ENCODE measurements at regions not wholly inside any gene's neighbourhood (a gene's known extent, or its start where the extent isn't known, plus 50 kb on each side); places are given as distances from the start of the nearest gene placed in this dataset.
A peak's percentile ranks its signal among the peaks of the same experiment; 100 is the strongest.
"Not testable (repeated sequence)": the region's sequence is repeated elsewhere in the genome, so short reads cannot be mapped to it uniquely, and the experiment has no call there.

DNA sequence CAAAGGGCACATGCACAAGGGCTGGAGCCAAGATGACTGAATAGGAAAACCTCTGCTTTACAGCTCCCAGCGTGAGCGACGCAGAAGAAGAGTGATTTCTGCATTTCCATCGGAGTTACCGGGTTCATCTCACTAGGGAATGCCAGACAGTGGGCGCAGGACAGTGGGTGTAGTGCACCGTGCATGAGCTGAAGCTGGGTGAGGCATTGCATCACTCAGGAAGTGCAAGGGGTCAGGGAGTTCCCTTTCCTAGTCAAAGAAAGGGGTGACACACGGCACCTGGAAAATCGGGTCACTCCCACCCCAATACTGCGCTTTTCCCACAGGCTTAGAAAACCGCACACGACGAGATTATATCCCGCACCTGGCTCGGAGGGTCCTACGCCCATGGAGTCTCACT, 64.5 kb upstream of the HTR1E start:
- not testable (repeated sequence) for DNase-seq

DNA sequence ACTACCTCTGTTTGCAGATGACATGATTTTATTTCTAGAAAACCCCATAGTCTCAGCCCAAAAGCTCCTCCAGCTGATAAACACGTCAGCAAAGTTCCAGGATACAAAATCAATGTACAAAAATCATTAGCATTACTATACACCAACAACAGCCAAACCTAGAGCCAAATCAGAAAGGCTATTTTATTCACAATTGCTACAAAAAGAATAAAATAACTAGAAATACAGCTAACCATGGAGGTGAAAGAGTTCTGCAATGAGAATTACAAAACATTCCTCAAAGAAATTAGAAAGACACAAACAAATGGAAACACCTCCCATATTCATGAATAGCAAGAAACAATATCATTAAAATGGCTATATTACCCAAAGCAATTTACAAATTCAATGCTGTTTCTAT, 65.6 kb upstream of the HTR1E start:
- no peak for DNase-seq

DNA sequence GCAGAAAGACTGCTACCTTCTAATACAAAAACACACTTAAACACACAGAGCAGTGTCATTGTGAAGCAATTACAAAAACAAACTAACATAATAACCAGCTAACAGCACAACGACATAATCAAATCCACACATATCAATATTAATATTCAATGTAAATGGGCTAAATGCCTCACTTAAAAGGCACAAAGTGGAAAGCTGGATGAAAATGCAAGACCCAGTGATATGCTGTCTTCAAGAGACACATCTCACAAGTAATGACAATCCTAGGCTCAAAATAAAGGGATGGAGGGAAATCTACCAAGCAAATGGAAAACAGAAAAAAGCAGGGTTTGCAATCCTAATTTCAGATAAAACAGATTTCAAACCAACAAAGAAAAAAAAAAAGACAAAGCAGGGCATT, 67.8 kb upstream of the HTR1E start:
- no peak for DNase-seq

DNA sequence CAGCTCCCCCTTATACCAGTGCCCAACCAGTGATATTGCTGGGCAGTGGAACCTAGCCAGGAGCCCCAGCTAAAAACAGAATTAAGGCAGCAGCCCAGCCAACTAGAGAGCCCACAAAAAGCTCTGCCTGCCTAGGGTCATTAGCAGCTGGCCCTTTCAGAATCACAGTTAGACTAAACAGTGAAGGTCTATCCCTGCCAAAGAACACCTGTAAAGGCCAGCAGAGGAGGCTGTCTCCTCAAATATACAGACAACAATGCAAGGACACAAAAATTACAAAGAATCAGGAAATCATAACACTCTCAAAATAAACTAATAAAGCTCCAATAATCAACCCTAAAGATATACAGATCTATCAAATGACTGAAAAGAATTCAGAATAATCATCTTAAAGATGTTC, 77.8 kb upstream of the HTR1E start:
- no peak for DNase-seq

DNA sequence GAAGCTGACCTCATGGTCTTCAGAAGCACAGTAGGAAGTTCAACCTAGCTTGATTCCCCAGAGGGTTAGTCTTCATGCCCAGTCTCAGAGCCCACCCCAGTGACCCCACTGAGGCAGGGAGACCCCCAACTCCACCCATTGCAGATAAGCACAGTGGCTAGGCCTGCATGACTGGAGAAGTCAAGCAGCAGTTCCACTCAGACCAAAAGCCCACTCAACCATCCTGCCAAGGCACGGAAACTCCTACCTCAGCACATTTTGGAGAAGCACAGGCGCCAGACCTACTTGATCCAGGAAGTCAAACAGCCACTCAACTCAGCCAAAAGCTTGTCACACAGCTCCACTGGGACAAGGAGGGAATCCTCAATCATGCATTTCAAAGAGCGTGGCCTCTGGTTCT, 78.4 kb upstream of the HTR1E start:
- DNase-seq, result no peak

DNA sequence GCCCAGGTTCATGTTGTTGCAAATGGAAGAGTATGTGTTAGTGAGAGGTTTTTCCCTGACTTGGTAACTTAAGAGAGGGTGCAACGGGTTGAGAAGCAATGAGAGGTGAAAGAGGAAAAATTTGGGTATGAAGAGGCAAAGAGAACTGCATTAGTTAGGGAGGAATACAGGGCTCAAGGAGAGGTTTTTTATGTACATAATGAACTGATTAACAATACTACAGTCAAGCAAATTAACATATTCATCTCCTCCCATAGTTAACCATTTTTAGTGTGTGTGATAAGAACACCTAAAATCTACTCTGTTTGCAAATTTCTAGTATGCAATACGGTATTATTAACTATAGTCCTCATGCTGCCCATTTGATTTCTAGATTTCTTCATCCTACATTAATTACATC, 79.5 kb upstream of the HTR1E start:
- no peak for DNase-seq

DNA sequence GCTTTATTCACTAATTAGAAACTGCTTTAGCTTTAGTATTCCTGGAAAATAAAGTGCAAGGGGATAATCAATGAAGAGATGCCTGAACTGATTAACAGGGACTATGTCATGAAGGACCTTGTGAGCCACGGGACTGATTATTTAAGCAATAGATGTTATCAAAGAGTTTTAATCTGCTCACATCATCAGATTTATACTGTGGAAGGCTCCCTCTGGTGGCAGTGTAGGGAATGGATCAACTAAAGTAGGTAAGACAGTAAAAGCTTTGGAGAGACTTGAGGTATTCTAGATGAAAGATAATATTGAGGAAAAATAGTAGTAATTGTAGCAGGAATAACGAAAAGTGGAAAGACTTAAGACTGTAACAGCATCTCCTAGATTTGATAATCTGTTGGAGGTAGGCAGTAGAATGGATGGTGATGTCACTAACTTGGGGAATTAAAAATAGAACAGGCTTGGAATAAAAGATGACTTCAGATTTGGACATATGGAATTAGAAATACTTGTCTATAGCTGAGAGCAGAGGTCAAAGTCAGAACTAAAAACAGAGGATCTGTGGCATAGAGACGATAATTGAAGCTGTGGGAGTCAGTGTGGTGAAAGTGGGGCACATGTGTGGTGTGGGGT, 80.3 kb upstream of the HTR1E start:
- DNase-seq, result peak in 13 of 56 donors; percentile 0 to 67 (median 16)

DNA sequence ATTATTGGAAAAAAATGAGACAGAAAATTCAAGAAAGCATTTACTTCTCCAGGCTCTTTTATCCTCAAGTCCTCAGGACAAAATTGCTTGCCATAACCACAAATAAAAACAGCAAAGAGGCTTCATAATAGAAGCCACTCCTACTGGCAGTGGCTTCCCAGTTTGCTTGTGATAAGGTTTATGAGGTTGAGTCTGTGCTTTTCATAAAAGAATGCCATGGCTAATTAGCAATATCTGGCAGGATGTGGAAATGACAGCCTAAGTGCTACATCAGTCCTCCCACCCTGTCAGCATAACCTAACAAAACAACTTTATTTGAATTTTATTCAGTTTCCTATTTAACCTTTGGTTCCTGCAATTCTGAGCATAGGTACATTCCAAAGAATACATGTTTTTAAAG, 80.9 kb upstream of the HTR1E start:
- no peak for DNase-seq

DNA sequence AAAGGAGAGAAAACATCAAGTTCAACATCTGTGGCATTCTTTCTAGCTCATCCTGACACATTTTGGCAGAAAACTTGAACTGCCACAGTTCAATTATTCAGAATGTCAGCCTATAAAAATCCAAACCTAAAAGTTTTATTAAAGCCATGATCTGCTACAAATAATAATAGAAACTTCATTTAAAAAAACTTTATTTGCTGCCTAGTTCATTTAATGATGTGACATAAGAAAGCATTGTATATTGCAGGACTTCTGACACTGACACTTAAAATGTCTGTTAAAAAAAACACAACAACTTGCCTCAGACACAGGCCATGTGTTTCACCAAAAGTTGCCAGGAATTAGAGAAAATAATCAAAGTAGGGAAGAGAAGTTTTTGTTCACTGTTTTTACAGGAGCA, 88.3 kb upstream of the HTR1E start:
- no peak for DNase-seq

DNA sequence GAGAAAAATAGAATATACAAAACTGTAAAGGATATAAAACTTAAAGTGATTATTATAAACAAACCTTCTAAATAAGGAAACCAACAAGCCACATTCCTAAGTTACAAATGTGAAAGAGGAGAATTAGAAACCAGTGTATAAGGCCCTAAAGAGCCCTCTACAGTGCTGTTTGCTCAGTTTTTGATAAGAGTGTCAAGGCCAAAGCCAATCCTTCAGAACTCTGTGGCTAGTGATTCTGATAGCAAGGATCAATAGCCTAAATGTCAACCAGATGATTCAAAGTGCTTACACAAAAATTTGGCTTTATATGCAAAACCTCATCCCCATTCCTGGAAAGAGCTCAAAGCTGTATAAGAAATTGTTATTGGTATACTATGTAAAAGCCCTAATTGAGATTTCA, 104.6 kb upstream of the HTR1E start:
- DNase-seq, result no peak

DNA sequence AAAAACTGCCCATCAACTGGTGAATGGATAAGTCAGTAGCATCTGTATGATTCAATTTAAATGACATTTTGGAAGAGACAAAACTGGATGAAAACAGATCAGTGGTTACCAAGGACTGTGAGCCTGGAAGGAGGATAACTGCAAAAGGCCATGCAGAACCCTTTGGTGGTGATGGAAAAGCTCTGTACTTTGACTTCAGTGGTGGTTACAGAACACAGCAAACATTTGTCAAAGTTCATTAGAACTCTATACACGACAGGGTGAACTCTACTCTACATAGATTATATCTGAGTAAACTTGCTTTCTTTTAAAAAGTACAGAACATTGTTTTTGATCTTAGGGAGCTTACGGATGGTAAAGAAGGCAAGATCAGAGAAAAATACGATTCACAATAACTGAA, 111.9 kb upstream of the HTR1E start:
- DNase-seq, result no peak

DNA sequence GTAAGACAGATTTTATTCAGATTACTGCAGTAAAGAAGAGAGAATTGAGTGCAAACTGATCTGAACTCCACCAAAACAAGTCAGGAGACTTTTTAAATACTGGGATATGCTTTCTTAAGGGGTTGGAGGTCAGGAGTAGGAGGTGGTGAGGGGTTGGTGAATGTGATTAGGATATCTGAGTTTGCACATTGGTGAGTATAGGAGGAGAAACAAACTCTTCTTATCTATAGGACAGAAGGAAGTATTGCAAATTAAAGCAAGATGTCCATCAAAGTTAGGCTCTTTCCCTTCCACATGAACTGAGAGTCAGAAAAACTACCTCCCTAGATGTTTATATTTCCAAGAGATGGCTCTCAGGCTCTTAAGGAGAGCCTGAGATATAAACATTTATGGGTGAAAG, 114.6 kb upstream of the HTR1E start:
- no peak for DNase-seq

DNA sequence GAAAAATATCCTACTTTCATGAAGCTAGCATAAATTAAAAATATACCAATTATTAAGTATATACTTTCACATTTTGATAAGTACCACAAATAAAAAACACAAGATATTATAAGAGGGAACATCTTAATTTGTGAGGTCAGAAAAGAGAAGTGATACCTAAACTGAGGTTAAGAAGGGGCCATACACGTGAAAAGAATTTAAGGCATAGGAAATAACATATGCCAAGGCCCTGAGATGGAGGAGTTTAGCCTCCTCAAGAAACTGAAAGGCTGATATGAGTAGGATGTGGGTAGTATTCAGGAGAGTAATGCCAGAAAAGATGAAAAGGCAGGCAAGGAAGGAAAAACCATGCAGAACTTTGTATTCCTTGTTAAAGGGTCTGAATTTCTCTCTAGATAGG, 116.6 kb upstream of the HTR1E start:
- no peak for DNase-seq

DNA sequence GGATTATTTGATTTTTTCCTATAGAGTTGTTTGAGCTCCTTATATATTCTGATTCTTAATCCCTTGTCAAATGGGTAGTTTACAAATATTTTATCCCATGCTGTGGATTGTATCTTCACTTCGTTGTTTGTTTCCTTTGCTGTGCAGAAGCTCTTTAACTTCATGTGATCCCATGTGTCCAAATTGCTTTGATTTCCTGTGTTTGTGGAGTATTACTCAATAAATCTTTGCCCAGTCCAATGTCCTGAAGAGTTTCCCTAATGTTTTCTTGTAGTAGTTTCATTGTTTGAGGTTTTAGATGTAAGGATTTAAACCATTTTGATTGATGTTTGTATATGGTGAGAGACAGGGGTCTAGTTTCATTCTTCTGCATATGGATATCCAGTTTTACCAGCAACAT, 143.7 kb upstream of the HTR1E start:
- no peak for DNase-seq

DNA sequence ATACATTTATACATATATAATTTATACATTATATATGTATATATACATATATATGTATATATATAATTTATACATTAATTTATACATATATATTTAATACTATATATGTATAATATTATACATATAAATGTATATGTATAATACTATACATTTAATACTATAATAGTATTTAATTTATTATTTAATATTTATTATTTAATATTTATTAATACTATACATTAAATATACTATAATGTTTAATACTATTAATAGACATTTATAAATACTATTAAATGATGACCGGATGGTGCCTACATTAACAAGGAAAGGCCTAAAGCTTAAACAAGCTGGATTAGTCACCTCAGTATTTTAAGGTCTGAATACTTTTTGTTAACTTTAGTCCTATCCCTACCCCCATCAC, 145.9 kb upstream of the HTR1E start:
- no peak for DNase-seq

DNA sequence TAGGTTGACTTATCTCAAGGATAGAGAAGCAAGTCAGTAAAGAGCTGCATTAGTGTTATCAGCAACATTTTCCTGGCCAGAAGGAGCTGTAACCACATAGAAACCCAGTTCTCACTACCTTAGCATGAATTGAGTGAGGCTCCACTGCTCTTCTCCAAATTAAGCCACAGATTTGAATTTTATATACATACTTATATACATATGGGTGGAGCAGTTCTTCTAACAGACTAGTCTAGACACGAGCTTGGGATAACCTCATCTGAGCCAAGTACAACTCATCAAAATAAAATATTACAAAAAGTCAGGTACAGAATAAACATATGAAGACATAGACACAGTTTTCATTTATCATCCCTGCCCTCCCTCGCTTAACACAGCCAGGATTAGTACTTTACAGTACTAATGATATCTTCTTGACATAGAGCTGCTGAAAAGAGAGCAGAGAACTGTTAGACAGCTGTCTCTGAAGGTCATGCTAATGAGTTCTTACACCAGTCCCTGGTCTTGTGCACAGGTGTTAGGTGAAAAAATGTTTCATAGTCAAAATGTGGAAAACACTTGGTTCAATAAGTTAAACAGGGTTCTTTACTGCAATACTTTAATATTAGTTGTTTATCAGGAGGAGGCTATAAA, 147.4 kb upstream of the HTR1E start:
- no peak for DNase-seq

DNA sequence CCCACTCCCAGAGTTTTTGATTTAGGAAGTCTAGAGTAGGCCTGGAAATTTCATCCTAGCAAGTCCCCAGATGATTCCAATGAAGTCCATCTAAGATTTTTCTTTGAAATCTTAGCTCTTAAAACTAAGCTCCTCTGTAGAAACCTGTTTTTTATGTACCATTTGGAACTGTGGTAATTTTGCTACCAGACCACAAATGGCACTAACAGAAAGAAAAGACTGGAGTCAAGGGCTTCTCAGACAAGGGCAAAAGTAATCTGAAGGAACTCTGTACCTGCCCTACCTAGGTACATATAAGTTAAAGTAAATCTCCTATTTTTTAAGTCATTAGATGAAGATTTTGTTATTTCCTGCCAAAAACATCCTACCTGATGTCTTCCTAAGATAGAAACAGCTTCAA, 155.0 kb upstream of the HTR1E start:
- no peak for DNase-seq

DNA sequence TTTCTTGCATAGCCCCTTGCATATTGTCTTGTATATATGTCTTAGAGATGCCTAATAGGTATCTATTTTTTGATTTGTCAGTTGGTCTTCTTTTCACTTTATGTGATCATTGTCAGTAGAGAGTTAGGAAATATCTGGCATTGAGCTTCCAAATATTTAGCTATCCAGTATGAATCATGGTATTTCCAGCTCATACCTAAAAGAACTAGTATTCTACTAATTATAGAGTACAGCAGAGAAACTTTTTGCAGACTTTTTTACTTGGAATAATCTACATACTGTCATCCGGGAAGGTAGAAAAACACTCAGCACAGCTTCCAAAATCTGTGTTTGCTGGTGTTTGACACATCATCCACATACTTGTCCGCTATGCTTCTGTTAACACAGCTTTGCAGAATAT, 156.4 kb upstream of the HTR1E start:
- DNase-seq, result peak in 3 of 56 donors; percentile 0 to 1 (median 1)

DNA sequence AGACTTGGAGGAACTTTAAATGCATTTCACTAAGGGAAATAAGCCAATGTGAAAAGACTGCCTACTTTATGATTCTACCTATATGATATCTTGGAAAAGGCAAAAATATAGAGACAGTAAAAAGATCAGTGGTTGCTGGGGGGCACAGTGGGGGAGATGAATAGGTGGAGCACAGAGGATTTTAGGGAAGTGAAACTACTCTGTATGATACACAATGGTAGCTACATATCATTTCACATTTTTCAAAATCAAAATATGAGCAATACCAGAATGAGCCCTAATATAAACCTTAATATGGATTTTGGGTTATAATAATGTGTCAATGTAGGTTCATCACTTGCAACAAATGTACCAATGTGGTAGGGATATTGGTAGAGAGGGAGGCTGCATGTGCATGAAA, 161.4 kb upstream of the HTR1E start:
- no peak for DNase-seq

DNA sequence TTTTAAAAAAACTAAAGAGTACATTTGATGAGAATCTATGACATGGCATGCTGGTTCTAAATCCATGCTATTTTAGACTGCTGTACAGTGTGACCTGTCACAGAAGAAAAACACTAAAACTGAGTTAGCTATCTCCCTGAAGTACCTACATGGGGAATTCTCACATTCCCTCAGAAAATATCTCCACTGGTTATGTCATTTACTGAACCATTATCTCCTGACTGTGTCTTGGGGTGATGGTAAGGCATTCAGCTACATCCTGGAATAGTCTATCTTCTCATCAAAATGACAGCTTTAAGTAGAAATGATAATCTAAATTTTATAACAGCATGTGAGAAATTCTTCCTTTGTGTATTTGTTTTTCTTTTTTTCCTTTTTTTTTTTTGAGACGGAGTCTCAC, 172.1 kb upstream of the HTR1E start:
- DNase-seq, result no peak

DNA sequence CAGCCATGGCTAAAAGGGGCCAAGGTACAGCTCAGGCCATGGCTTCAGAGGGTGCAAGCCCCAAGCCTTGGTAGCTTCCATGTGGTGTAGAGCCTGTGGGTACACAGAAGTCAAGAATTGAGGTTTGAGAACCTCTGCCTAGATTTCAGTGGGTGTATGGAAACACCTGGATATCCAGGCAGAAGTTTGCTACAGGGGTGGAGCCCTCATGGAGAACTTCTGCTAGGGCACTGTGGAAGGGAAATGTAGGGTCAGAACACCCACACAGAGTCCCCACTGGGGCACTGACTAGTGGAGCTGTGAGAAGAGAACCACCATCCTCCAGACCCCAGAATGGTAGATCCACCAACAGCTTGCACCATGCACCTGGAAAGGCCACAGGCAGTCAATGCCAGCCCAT, 177.4 kb upstream of the HTR1E start:
- DNase-seq, result not testable (repeated sequence)

DNA sequence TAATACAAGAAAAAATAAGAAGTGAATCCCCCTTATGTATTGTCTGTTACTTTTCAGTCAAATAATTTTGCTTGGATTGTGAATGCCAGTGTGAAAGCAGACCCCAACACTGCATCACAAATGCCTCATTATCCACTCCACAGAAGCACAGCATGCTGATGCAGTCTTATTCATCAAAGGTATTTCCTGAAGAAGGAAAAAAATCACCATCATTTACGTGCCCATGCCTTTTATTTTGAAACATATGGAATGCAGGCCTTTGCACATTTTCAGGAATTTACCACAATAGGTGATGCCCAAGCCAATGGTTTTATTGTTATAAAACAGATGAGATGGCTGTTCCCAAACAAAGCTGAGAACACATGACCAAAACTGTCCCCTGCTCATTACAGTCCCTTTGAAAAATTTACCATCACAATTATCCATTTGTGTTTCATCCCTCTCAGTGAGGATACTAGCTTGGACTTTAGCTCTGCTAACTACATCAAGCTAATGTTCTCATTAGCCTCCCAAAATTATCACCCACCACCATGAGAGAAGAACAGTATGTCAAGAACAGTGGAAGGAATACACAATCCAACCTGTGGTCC, 180.6 kb upstream of the HTR1E start:
- no peak for DNase-seq

DNA sequence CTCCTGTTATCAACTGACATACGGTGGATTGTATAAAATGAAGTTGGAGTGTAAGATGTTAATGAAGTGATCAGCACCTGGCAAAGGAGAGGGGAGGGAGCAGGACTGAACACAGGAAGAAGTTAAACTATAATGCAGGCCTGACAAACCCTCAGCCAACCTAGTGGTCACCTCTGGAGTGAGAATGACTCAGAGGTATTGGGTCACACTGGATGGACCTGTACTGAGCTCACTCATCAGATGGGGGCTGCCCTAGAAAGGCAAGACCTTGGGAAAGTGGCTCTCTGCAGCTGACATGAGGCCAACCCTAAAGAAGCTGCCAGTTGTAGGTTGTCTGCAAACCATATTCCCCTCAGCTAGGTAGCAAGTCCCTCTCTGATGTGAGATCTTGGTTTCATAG, 193.3 kb upstream of the HTR1E start:
- DNase-seq, result no peak

All from nucleus accumbens (tissue), 56 donors.